ENCODE measurements at regions not wholly inside any gene's neighbourhood (a gene's known extent, or its start where the extent isn't known, plus 50 kb on each side); places are given as distances from the start of the nearest gene placed in this dataset.
"Not testable (repeated sequence)": the region's sequence is repeated elsewhere in the genome, so short reads cannot be mapped to it uniquely, and the experiment has no call there.

DNA sequence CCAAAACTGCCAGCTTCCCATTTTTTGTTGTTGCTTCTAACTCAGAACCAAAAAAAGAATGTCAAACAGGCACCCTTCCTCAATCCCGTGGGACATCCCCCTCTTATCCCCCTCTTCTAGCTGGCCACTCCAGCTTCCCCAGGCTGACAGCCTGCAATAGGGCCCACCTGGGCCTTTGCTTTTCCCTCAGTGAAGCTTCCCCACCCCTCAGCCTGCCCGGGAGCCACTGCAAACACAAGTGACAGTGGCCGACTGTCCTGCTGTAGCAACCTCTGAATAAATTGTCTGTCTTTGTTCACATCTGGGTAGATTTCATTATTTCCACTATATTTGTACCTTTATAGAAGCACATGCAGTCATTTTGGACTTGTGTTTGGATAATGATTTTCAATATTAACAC lies 245.3 kb downstream of the GADD45G start:
- ATAC-seq (no peak), DNase-seq (ENCODE audit: low spot score in 2 of 2) (no peak)
- Mint-ChIP-seq H3K36me3 (no peaks in the 10 kb centered on the region), H3K27ac (no peak overlapping the region), H3K4me3 (no peak overlapping the region), H3K4me1 (no peaks in the 10 kb centered on the region), H3K9me3 (no peaks in the 10 kb centered on the region)

DNA sequence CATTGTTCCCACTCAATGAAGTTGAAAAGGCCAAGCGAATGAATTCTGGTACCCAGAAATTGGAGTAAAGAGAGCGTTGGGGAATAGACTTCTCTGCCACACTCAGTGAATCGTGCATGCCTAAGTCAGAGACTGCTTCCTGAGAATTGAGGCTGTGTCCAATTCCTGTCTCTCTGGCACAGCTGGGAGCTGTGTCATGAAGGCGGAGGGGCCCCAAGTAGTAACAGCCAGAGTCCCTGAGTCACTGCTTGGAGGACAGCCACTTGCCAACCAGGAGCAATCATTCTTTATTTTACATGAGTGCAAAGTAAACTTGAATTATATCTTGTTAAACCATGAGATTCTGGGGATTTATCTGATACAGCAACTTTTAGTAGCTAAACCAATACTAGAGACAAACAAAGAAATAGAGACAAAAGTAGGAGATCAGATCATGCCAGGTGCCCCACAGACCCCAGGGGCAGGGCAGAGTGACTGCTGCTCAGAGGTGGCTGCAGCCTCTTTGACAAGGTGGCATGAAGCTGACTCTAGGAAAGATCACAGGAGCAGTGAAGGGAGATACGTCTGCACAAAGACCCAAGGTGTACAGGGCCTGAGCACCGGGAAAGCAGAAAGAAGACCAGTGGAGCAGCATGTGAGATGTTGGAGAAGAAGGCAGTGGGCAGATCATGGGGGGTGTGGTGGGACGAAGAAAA lies 246.0 kb downstream of the GADD45G start:
- no peak overlapping the region for H3K4me3 Mint-ChIP-seq
- no peaks in the 10 kb centered on the region for H3K4me1 Mint-ChIP-seq
- H3K36me3 Mint-ChIP-seq = no peaks in the 10 kb centered on the region
- no peaks in the 10 kb centered on the region for H3K9me3 Mint-ChIP-seq
- no peak for ATAC-seq
- H3K27ac Mint-ChIP-seq = no peak overlapping the region
- DNase-seq (ENCODE audit: low spot score in 2 of 2) = peak in 1 of 2 donors; percentile 17

- Mint-ChIP-seq H3K4me3 (no peak overlapping the region), H3K9me3 (no peaks in the 10 kb centered on the region), H3K27ac (no peak overlapping the region), H3K36me3 (no peaks in the 10 kb centered on the region), H3K4me1 (peaks cover 1% of the 10 kb centered on the region)
- no peak for ATAC-seq
- no peak for DNase-seq (ENCODE audit: low spot score in 2 of 2)
These were observed 248.3 kb downstream of the GADD45G start for GRCh38 chr9:89853161-89853560.

DNA sequence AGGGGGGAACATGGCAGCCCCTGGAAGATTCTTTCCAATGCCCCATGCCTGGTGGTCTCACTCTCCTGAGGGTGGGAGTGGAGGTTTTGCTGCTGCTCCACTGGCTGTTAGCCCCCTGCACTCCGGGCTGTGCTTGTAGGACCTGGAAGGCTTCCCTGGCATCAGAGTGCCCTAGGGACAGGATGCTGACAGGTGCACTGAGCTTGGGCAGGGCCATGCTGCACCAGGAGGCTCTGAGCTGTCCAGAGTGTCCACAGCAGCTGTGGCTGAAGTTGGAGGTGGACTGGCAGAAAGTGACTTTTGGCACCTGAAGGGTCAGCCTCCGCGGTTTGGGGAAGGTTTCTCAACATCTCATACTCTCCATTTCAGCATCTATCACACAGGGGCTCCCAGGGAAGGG lies 249.1 kb downstream of the GADD45G start:
- H3K4me1 Mint-ChIP-seq = peaks cover 9% of the 10 kb centered on the region
- DNase-seq (ENCODE audit: low spot score in 2 of 2) (no peak), ATAC-seq (no peak)
- no peaks in the 10 kb centered on the region for H3K9me3 Mint-ChIP-seq
- no peak overlapping the region for H3K27ac Mint-ChIP-seq
- no peaks in the 10 kb centered on the region for H3K36me3 Mint-ChIP-seq
- no peak overlapping the region for H3K4me3 Mint-ChIP-seq

DNA sequence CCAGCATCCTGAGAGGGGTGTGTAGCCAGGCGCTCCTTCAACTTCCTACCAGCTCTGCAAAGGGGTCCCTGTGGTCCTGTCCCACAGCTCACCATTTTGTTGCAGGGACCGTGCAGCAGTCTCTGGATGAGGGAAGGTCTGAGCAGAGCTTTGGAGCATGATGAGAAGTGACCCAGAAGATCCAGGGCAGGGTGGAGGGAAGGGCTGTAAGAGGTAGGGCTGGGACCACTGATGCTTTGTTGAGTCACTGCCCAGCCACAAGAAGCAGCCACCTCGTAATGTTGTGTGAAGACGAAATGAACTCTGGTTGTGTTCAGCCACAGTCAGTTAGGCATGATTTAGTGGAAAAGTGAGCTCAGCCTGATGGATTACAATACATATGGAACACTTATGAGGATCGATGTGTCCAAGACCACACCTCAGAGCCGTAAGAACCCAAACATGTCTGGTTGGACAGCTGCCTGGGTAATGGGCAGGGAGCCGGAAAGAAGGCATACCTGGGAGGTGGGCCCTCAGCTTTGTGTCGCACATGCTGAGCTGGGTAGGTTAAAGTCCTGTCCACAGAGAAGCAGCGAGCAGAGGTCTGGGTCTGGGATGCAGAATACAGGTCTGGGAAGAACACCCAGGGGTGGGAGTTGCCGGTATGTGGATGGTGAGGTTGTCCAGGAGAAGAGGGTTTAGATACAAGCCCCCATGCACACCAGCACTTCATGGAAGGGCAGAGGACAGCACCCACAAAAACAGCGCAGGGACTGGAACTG lies 250.1 kb downstream of the GADD45G start:
- Mint-ChIP-seq H3K9me3 (no peaks in the 10 kb centered on the region), H3K4me1 (peaks cover 10% of the 10 kb centered on the region), H3K4me3 (no peak overlapping the region), H3K36me3 (no peaks in the 10 kb centered on the region), H3K27ac (no peak overlapping the region)
- DNase-seq (ENCODE audit: low spot score in 2 of 2) (no peak), ATAC-seq (peak; percentile 27)

DNA sequence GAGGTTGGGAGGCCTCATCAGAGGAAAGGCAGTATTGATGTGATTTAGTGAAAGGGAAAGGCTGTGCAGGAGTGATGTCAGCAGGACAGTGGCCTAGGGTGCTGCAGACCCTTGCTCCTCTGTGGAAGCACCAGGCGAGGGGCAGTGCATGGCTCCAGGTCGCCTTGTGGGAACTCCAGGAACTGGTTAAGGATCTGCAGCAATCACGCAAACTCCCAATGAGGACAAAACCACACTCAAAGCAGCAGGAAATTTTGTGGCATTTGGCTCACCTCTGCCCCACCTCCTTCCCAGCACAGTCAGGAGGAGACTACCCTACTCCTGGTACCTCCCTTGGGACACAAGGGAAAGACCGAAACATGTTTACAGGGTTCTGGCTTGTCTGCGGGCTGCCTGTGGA lies 251.5 kb downstream of the GADD45G start:
- peaks cover 10% of the 10 kb centered on the region for H3K4me1 Mint-ChIP-seq
- H3K4me3 Mint-ChIP-seq; ATAC-seq; H3K36me3 Mint-ChIP-seq; DNase-seq (ENCODE audit: low spot score in 2 of 2); H3K27ac Mint-ChIP-seq; H3K9me3 Mint-ChIP-seq: not testable (repeated sequence)

- H3K9me3 Mint-ChIP-seq, H3K4me3 Mint-ChIP-seq: not testable (repeated sequence)
These were observed 252.1 kb downstream of the GADD45G start for GRCh38 chr9:89856950-89857349.

DNA sequence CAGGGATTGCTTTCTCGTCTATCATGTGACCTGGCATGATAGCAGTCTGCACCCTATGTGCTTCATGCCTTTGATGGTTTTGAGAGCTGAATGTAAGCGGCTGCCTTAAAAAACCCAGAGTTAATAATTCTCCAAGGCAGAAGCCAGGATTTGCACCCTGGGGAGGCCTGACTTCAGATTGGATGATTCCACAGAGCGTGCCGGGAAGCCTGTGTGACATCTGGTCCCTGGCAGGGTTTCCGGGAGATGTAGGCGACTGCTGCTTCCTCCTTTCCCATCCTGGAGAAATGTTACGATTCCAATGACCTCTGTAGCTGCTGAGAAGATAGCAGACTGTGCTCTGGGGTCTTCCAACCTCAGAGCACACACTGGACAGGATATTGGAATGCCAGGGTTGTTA lies 255.0 kb downstream of the GADD45G start:
- not testable (repeated sequence) for H3K27ac Mint-ChIP-seq; H3K4me3 Mint-ChIP-seq; DNase-seq (ENCODE audit: low spot score in 2 of 2); H3K9me3 Mint-ChIP-seq; ATAC-seq; H3K36me3 Mint-ChIP-seq
- peaks cover 10% of the 10 kb centered on the region for H3K4me1 Mint-ChIP-seq

More at GRCh38 chr9:89856950-89857349, 252.1 kb downstream of the GADD45G start:
- not testable (repeated sequence) for H3K27ac Mint-ChIP-seq; ATAC-seq; H3K36me3 Mint-ChIP-seq; DNase-seq (ENCODE audit: low spot score in 2 of 2)
- peaks cover 10% of the 10 kb centered on the region for H3K4me1 Mint-ChIP-seq

DNA sequence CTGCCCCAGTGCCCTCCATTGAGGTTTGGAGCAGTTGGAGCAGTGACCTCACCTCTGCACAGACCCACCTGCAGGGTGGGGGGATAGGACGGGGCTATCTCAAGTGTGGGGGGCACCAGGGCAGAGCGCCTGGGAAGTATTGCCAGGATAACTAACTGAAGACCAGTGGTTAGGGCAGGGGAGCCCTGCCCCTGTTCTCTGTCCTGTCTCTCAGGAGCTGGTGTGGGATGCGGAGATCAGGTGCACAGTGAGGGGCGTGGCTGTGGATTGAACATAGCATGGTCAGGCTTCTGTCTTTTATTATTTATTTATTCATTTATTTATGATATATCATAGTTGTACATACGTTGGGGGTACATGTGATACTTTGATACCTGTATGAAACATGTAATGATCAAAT lies 256.6 kb downstream of the GADD45G start:
- H3K9me3 Mint-ChIP-seq; H3K4me3 Mint-ChIP-seq; DNase-seq (ENCODE audit: low spot score in 2 of 2); H3K27ac Mint-ChIP-seq; H3K36me3 Mint-ChIP-seq: not testable (repeated sequence)
- peaks cover 10% of the 10 kb centered on the region for H3K4me1 Mint-ChIP-seq
- peak; percentile 4 for ATAC-seq

GRCh38 chr9:89862316-89862715 lies 257.5 kb downstream of the GADD45G start:
- Mint-ChIP-seq H3K36me3 (no peaks in the 10 kb centered on the region), H3K27ac (no peak overlapping the region), H3K9me3 (no peaks in the 10 kb centered on the region), H3K4me1 (peaks cover 10% of the 10 kb centered on the region), H3K4me3 (no peak overlapping the region)
- DNase-seq (ENCODE audit: low spot score in 2 of 2) (no peak), ATAC-seq (no peak)

DNA sequence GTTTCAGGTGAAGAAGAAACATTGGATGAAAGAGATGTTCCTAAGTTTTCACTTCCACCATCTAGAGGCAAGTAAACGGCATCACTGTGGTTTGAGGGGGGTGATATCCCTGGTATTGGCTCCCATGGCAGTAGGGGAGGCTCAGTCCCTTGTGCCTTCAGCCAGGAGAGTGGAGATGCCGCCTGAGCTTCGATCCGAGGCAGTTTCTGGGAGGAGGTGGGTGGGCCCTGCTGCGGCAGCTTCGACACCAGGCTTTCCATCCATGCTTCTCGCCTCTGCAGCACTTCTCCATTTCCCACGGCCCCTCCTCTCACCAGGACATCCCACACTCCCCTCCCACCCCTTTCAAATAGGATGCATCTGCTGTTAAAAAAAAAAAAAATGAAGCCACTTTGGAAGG lies 258.3 kb downstream of the GADD45G start:
- no peak overlapping the region for H3K27ac Mint-ChIP-seq
- no peaks in the 10 kb centered on the region for H3K36me3 Mint-ChIP-seq
- no peak for DNase-seq (ENCODE audit: low spot score in 2 of 2)
- H3K4me1 Mint-ChIP-seq = peaks cover 9% of the 10 kb centered on the region
- no peak overlapping the region for H3K4me3 Mint-ChIP-seq
- ATAC-seq = no peak
- H3K9me3 Mint-ChIP-seq = no peaks in the 10 kb centered on the region

DNA sequence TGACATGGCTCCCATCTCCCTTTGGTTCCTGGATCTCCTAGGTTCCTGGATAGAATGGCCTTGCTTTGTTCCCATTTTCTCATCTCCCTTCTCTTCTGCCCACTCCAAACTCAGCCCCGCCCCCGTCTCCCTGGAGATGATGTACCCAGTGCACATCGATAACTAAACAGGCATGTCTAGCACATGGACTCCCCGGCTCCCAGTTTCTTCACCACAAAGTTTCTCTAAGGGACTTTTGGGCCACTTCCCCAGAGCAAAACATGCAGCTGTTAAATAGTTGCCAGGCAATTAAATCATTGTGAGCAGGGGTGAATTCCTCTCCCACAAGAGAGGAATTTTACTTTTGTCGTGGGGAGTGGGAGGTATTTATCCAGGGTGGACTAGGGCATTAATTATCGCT lies 259.0 kb downstream of the GADD45G start:
- H3K4me1 Mint-ChIP-seq = peaks cover 2% of the 10 kb centered on the region
- H3K27ac Mint-ChIP-seq = no peak overlapping the region
- H3K4me3 Mint-ChIP-seq = no peak overlapping the region

DNA sequence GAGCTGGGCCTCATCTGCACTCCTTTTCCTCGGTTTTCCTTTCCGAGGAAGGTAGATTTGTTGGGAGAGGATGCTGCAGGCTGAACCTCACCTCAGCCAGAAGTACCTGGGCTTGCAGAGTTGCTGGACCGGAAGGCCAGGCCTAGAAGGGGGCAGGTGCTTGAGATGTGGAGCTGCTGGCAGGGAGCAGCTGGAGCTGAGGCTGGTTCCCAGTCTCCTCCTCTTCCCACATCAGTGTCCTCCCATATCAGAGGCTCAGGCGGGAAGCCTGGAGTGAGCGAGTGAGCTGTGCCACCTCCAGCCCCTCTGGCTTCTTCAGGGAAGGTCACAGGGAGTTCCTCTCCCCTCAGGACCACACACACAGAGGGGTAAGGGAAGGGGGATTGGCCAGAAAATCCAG lies 259.4 kb downstream of the GADD45G start:
- ATAC-seq = no peak
- no peak for DNase-seq (ENCODE audit: low spot score in 2 of 2)
- no peak overlapping the region for H3K27ac Mint-ChIP-seq
- no peak overlapping the region for H3K4me3 Mint-ChIP-seq
- H3K4me1 Mint-ChIP-seq = no peaks in the 10 kb centered on the region
- no peaks in the 10 kb centered on the region for H3K36me3 Mint-ChIP-seq
- no peaks in the 10 kb centered on the region for H3K9me3 Mint-ChIP-seq

More for the DNA sequence above, 259.0 kb downstream of the GADD45G start:
- DNase-seq (ENCODE audit: low spot score in 2 of 2) (no peak), ATAC-seq (no peak)
- H3K36me3 Mint-ChIP-seq = no peaks in the 10 kb centered on the region
- no peaks in the 10 kb centered on the region for H3K9me3 Mint-ChIP-seq

DNA sequence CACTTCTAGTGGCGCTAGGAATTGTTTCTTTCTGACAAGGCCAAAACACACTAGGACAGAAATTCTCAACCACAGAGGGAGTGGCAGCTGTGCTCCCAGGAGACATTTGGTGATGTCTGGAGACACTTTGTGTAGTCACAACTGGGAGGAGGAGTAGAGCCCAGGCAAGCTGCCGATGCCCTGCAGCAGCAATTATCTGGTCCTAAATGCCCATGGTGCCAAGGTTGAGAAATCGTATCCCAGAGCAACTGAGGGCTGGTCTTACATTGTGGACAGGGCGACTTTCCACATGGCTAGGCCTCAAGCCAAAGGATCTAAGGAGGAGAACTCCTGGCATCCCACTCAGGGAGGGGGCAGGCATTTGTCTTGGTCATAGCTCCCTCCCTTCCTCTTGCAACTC lies 259.9 kb downstream of the GADD45G start:
- Mint-ChIP-seq H3K27ac (no peak overlapping the region), H3K4me1 (no peaks in the 10 kb centered on the region), H3K9me3 (no peaks in the 10 kb centered on the region), H3K36me3 (no peaks in the 10 kb centered on the region), H3K4me3 (no peak overlapping the region)
- DNase-seq (ENCODE audit: low spot score in 2 of 2) (no peak), ATAC-seq (no peak)

- Mint-ChIP-seq H3K27ac (no peak overlapping the region), H3K4me3 (no peak overlapping the region), H3K36me3 (no peaks in the 10 kb centered on the region), H3K4me1 (no peaks in the 10 kb centered on the region), H3K9me3 (no peaks in the 10 kb centered on the region)
- DNase-seq (ENCODE audit: low spot score in 2 of 2) = no peak
- ATAC-seq = no peak
These were observed 260.5 kb downstream of the GADD45G start for GRCh38 chr9:89865357-89865756.

- no peaks in the 10 kb centered on the region for H3K9me3 Mint-ChIP-seq
- H3K4me3 Mint-ChIP-seq = no peak overlapping the region
- DNase-seq (ENCODE audit: low spot score in 2 of 2) = no peak
- H3K4me1 Mint-ChIP-seq = no peaks in the 10 kb centered on the region
- no peak for ATAC-seq
- no peak overlapping the region for H3K27ac Mint-ChIP-seq
- no peaks in the 10 kb centered on the region for H3K36me3 Mint-ChIP-seq
These were observed 261.2 kb downstream of the GADD45G start for GRCh38 chr9:89865981-89866380.

Measured in stimulated activated effector memory CD8-positive, alpha-beta T cell treated with anti-CD3 and anti-CD28 coated beads, Interleukin-12 subunit alpha, Interleukin-12 subunit beta, amount 100 ng/mL, for 72 hours (primary cell).